ENCODE measurements at regions not wholly inside any gene's neighbourhood (a gene's known extent, or its start where the extent isn't known, plus 50 kb on each side); places are given as distances from the start of the nearest gene placed in this dataset.

DNA sequence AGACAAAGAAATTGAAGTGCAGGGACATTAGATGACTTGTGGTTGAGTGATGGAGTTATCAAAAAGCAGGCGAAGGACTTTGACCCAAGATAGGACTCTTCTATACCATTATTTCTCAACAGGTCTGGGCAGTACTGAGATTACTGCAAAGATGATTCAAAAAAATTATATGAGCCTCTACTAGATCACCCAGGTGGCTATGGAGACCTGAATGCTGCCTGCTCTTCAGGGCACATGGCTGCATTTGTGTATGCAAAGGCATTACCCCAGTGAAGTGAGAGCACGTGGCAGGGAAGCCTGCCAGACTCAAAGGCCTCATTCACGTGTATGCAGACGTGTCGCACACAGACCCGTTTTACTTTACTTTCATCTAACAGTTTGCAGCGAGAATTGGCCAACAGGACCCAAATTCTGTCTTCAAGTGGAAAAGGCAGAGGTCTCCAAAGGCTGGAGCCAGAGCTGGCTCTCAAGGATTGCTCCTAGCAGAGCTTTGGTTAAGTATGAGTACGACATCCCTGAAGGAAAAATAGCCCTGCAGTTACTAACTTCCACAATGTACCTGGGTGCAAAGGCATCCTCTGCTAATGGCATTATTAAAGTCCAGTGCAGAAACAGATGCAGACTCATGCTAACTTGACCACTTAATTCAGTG is 113.8 kb upstream of the ARMC2 start:
- no peak for DNase-seq (ENCODE audit: low spot score)

DNA sequence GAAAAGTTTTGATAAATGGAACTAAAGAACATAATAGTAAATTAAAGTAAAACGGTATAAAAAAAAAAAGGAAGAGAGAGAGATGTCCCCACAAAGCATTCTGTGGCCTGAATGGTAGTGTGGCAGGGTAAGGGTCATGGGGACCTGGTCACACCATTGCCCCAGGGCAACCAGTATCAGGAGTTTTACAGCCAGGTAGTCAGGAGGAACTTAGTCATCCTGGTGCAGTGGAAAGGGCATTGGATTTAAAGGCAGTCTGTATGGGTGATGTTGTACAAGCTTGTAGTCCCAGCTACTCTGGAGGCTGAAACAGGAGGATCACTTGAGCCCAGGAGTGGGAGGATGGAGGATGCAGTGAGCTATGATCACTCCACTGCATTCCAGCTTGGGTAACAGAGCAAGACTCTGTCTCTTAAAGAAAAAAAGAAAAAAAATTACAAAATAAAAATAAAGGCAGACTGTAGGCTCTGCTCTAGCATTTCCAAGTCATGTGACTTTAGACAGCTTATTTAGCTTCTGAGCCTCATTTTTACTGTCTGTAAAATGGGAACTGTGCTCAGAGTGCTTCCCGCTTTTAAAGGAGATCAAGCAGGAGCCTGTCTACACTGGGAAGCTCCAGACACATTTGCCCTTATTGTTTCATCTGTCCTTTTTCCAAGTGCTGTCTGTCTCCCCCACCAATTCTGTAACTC is 112.8 kb upstream of the ARMC2 start:
- no peak for DNase-seq (ENCODE audit: low spot score)

DNA sequence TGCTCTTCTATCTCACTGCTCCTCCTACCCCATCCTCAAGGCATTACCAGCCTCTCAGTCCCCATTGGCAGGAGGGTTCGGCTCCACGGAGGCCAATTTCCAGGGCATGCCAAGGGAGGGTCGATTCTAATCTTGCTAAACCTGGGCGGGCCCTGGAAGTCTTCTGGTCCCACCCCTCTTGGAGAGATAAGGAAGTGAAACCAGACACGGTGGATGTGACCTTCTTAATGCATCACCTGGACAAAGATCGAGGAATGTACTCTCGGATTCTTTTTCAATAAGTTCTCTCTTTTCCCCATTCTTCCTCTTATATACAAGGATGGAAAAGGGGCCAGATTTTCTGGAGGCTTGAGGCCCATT is 112.2 kb upstream of the ARMC2 start:
- DNase-seq (ENCODE audit: low spot score): no peak

DNA sequence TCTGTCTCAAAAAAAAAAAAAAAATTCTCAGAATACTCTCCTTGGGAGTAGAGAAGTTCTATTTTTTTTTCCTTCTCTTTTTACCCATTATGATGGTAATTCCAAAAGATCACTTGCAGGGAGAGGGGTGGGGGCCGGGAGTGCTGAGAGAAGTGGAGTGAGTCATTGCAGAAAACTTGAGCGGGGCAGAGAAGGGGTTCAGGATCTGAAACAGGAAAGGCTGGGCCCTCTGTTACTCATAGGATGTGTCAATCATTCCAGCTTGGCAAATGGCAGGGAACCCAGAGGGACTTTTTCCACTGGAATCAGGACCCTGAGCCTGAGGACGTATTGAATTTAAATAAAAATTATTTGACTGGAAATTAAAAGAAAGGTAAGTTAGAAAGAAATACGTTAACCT is 111.4 kb upstream of the ARMC2 start:
- DNase-seq (ENCODE audit: low spot score): no peak

DNA sequence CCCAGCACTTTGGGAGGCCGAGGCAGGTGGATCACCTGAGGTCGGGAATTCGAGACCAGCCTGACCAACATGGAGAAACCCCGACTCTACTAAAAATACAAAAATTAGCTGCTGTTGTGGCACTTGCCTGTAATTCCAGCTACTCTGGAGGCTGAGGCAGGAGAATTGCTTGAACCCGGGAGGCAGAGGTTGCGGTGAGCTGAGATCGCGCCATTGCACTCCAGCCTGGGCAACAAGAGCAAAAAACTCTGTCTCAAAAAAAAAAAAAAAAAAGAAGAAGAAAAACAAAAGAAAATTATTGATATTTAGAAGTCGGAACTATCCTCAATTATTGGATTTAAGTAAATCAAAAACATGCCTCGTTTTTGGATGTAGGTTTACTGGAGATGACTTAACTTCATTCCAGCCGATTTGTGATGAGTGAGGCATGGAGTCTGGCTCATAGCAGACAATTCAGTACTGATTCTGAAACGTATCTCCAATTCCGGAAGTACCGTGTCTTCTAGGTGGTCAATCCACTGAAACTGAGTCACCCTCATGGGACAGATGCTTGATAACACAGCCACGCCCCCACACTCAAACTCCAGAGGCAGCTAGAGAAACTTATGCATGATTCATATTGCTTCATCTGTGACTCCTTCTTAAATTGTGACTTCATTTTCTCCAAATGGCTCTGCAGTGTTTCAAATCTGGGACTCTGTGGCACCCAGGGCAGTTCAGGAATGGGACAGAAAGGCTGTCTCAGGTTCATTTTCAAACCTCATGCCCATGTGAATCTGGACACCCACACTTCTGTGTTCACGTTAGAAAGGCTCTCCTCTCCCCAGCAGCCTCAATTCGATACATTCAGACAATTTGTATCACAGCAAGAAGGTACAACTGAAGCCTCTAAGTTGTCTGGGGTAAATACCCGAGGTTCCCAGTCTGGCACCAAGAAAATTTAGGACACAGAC is 110.4 kb upstream of the ARMC2 start:
- no peak for DNase-seq (ENCODE audit: low spot score)

DNA sequence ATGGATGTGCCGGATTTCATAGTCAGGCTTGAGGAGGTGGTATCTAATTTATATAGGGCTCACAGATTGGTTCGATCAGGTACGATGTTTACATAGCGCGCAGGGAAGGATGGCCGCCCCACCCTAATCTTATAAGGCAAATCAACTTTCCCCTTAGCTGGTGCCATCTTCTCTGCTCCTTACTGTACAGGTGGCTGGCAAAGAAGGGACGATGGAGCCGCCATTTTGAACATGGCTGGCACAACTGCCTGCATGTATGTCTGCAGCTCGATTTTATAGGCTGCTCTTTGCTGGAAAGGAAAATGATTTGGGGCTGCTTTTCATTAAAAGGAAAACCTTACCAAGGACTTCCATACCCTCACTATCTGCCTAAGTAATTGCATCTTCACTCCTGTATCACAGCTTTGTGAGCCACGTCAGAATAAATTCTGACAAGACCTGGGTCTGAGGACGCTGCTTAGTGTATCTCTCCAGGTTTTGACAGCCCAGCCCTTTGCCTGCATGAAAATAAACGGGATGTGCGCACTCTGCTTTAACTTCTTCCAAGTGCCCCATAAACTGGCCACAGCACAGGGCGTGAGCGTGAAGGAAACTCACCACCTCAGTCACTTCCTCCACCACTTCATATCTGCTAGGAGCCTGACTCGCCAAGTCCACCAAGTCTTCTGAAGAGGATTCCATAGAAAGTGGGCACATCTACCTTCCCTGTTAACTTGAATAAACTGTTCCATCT is 109.4 kb upstream of the ARMC2 start:
- no peak for DNase-seq (ENCODE audit: low spot score)

DNA sequence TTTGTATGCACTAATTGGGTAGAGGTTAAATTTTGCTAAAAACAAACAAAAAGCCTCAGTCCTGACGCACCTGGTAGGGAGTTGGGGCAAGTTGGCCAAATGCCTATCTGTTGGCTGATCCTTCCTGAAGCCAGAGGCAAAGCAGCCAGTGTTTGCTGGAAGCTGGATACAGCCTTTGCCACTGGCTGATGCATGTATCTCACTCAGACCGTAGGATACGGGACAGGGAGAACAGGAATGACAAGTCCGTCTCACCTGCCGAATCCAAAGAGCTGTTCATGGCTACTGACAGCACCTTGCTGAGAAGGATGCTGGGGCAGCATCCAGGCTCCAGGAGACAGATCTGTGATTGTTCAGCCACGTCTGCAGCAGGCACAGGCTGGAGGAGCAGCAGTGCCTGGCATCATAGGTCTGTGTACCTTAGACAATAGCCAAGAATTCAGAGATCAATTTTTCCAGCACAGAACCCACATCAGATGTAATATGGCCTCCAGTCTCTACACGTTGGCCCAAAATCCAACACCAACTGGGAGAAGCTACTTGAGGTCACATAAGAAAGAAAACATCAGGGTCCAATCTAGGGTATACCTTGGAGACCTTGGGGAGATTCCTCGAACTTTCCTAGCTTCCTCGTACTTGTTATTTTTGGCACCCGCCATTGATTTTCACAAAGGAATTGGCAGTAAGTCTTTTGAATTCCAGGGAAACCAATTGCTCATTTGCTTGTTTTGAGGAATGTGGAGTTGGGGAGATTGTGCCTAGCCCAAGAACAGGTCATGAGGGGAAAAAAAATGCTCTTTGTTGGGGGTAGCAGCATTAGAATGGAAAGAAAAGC is 108.5 kb upstream of the ARMC2 start:
- DNase-seq (ENCODE audit: low spot score): no peak

DNA sequence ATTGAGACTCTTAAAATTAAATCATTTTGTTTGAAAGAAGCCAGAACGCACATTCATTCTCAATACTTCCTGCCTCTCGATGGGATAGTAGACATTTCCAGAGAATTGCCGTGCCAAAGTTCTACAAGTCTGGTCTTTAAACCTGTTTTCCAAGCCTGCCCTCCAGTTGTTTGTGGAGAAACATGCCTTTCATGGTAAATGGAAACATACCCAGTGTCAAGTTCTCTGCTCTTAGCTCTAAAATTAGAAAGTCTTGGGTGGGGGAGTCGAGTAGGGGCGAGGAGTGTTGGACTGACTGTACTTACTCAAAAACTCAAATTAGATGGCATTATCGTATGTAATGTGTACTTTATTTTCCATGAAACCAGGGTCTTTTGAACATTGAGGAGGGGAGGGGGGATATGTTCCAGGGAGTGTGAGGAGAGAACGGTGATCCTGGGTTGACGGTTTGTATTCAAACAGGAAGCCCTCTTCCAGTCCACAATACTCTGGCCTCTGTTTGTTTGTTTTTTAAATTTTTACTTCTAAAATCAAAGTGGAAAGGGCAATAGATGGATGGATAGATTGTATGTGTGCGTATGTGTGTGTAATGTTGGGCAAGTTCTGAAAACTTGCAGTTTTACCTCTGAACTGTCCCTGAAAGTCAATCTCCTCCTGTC is 106.8 kb upstream of the ARMC2 start:
- no peak for DNase-seq (ENCODE audit: low spot score)

DNA sequence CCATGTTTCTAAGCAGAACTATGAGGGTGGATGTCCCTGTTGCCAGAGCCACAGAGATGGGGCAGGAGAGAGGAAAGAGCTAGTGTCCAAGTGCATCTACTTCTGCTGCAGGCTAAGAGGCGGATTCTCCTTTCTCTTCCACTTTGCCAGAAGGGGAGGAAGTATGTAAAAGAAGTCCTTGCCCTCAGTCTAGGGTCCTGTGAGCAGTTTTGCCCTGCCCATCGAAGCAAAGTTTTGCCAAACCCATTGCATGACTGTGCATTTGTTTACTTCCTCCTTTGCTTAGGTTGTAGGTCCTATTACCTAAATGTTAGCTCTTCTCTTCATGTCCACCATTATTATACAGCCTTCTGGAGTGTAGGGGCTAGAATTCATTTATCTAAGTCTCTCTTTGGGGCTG is 106.2 kb upstream of the ARMC2 start:
- no peak for DNase-seq (ENCODE audit: low spot score)

DNA sequence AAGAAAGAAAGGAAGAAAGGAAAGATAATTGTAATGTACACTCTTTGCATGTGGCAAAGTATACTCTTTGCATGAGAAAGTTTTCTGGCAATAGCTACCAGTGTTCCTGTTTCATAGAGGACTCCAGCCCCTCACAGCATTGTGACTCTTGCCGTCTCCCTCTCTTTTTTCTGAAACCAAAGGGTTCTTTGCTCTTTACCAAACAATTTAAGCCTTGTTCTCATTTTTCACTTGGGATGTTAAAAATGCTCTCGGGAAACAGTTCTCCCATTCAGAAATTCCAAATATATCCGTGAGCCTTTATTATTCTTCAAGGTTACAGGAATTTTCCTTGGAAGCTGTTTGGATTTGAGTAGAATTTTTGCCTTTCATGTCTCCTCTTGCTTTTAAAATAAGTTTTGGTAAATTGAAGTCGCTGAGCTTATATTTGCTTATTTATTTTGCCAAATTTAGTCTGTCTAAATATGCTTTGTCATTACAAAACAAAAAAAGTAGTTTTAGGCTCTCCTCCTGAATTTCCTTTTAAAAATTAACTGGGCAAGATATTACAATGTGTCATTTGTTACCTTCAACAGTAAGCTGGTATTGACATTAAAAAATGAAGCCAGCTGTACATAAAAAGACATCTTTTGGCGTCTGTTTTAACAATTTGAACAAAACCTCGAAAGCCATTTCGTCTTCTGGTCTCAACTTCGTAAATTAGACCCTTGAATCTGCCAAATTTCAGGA is 103.8 kb upstream of the ARMC2 start:
- DNase-seq (ENCODE audit: low spot score): no peak

DNA sequence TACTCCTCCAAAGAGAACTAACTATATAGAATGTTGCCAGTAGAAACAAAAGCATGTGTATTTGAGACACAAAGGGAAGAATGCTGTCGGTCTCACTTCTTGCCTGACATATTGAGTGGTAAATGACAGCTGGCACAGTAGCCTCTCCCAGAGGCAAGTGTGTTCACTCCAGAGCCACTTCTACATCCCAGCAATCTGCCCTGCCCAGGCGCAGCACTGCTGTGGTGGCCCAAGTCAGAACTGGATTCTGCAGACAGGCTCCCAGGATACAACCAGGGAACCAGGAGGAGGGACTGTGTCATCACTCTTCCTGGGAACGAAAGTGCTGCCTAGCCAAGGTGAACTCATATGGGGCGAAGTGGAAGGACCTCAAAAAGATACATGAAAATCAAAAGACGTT is 103.2 kb upstream of the ARMC2 start:
- no peak for DNase-seq (ENCODE audit: low spot score)

DNA sequence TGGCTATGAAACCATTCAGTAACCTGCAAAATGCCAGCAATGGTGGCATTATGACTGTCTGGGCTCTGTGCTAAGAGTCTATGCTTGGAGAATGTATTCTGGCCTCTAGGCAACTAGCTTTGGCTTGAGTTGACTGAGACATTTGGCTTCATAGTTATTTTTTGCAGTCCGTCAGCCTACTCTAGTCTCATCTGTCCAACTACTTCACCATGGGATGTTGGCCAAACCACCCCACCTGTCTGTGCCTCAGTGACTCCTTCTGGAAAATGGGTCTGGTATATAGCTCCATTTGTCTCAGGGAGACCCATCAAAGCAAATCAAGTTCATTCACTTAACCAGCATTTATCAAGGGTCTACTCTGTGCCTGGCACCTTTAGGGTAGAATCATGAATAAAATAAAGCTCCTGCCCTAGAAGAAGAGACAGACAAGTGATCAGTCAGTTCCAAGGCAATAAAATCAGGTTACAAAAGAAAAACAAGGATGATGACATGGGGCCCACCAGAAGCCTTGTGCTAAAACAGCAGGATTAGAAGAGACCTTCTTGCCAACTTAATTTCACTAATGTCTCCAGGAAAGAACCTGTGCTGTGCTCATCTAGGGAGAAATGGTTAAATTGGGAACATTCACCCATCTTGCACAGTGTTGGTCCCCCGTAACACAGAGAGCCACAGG is 102.4 kb upstream of the ARMC2 start:
- DNase-seq (ENCODE audit: low spot score): no peak

DNA sequence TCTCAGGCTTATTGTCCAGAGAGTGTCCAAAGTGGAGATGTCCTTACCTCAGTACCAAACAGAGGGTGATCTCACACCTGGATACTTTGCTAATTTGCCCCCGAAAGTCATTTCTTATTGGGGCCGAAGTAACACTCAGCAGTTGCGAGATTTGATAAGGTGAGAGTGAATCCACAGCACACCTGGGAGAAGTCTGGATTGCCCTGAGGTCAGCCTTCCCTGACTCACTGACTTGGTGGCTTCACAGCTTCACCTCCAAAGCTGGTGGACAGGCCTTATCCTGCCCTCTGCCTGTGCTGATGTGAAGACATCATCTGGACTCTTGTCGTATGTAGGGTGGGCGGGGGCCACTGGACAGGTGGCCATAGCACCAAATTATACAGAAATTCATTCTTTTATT is 101.9 kb upstream of the ARMC2 start:
- DNase-seq (ENCODE audit: low spot score): no peak

DNA sequence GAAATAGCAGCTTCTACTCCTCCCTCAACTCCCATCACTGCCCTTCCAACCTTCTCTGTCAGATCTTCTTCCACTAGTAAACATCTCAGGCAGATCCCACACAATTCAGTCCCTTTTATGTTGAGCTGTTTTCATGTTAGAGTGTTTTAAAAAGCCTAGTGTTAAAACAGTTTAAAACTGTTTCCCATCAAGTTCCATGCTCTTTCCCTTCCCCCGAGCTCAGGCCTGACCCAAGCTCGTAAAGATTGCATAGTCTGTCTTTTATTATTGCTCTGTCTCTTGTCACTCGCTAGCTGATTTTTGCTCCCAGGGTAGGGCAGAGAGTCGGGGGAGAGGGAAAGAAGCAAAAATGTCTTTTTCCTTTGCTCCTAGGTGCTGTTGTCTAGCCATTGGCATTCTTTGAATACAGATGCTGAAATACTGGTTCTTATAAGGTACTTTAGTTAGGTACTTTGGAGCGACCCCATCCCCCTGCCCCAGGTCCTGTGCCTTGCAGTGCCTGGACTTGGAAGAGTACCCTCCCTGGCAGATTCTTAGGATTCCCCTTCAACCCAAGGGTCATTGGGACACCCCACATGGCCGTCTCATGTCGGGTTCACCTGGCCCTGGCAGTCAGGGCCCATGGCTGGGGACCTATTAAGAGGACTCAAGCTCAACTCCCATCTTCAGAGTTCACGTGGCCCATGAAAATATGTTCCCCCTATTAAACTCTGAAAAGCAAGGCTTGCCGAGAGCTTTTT is 101.2 kb upstream of the ARMC2 start:
- DNase-seq (ENCODE audit: low spot score): no peak

DNA sequence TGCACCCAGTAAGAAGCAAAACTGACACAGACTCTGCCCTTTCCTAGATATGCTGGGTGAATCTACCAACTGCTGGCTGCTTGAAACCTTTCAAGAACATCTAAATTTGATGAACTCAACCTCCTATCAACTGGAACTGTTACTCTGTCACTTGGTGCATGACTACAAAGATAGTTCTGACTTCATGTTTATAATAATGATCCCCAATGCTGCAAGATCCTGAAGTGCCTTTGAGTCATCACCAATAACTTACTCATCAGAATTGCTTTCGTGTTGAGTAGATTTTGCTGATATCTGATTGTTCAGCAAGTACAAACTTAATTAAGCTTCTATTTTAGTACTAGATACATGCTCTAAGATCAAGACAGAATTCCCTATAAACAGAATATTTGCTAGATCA is 100.2 kb upstream of the ARMC2 start:
- no peak for DNase-seq (ENCODE audit: low spot score)

DNA sequence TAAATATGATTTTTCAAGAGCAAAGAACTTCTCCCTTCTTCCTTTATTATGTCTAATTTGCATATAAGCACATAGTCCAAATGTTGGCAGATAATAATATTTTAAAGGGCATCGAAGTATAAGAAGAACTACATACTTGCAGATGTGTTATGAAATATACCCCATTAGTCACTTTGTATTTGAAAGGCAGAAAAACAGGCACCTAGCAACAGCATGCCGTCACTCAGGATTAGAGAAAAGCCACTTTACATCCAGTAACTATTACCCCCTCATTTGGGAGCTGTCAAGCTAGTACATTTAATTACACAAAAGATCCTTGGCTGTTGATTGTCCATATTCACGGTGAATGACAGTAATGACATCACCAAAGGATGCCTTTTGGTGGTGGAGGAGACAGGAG is 99.3 kb upstream of the ARMC2 start:
- DNase-seq (ENCODE audit: low spot score): no peak

DNA sequence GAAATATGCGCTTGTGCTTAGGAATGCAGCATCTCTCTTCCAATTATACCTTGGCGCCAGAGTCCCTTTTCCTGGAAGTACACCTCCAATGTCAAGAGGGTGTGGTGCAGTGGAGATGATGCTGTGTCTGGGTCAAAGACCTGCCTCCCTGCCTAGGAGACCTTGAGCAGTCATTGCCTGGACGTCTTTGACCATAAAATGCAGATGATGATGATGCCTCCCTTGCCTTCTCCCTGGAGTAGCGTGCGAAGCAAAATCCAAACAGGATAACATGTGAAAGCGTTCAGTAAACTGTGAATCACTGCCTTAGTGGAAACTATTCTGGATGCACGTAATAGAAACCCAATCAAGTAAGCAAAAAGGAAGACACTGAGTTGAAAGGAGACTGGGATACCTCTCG is 97.4 kb upstream of the ARMC2 start:
- no peak for DNase-seq (ENCODE audit: low spot score)

DNA sequence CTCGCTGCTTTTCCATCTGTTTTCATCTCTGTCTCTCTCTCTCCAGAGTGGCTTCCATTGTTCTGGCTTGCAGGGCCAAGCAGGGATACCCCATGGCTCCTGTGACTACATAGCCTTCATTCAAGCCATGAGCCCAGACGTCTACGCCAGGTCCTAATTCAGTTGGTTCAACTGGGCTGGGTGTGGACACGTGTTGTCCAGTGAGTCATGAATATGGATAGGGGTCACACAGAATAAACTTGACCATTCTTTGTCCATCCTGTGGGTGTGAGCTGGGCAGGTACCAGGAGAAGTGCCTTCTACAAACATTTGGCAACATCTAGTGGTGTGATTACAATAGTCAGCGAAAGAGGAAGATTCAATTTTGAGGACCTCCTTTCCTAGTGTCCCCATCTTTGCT is 96.9 kb upstream of the ARMC2 start:
- DNase-seq (ENCODE audit: low spot score): no peak
